ENCODE measurements at regions not wholly inside any gene's neighbourhood (a gene's known extent, or its start where the extent isn't known, plus 50 kb on each side); places are given as distances from the start of the nearest gene placed in this dataset.

DNA sequence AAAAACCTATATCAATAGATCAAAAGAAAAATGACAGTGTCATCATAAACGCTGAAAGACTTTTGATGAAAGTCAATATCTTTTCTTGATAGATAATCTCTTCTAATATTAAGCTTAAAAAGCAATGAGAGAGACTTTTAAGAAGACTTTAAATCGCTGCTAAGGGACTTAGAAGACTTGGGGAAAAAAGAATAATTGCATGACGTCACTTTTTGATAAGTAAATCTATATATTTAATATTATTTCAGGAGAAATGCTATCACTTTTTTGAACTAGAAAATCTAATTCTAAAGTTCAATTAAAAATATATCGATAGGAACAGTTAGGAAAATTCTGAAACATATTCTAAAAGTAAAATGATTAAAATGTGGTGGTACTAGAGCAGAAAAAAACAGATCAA, 78.7 kb upstream of the TSHZ2 start:
- Histone ChIP-seq H3K4me1 (no peaks in the 10 kb centered on the region), H3K4me3 (no peak overlapping the region), H3K9me3 (no peaks in the 10 kb centered on the region), H3K27me3 (no peaks in the 10 kb centered on the region), H3K27ac (no peak overlapping the region), H3K36me3 (no peaks in the 10 kb centered on the region)
- TF ChIP-seq, protein P1, sequence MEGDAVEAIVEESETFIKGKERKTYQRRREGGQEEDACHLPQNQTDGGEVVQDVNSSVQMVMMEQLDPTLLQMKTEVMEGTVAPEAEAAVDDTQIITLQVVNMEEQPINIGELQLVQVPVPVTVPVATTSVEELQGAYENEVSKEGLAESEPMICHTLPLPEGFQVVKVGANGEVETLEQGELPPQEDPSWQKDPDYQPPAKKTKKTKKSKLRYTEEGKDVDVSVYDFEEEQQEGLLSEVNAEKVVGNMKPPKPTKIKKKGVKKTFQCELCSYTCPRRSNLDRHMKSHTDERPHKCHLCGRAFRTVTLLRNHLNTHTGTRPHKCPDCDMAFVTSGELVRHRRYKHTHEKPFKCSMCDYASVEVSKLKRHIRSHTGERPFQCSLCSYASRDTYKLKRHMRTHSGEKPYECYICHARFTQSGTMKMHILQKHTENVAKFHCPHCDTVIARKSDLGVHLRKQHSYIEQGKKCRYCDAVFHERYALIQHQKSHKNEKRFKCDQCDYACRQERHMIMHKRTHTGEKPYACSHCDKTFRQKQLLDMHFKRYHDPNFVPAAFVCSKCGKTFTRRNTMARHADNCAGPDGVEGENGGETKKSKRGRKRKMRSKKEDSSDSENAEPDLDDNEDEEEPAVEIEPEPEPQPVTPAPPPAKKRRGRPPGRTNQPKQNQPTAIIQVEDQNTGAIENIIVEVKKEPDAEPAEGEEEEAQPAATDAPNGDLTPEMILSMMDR (IDR thresholded peaks at IDR 0.05): no peak
- no peak for DNase-seq (ENCODE audit: low spot score)

DNA sequence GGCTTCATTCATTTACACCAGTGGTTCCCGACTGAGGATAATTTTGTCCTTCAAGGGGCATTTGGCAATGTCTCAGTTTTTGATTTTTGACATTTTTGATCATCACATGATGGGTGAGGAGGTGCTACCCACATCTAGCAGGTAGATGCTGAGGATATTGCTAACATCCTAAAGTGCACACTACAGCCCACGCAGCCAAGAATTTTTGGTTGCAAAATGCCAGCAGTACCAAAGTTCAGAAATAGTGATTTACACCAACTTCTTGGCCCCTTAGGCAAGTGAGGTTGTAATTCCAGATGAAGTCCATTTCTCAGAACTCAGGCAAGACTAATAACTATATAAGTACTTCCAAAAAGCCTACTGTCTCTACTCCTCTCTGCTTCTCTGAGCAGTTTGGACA, 80.1 kb upstream of the TSHZ2 start:
- TF ChIP-seq, protein P1 (IDR thresholded peaks at IDR 0.05): no peak
- DNase-seq (ENCODE audit: low spot score): no peak
- no peak overlapping the region for H3K4me3 ChIP-seq
- H3K36me3 ChIP-seq: no peaks in the 10 kb centered on the region
- no peak overlapping the region for H3K27ac ChIP-seq
- no peaks in the 10 kb centered on the region for H3K4me1 ChIP-seq
- no peaks in the 10 kb centered on the region for H3K9me3 ChIP-seq
- H3K27me3 ChIP-seq: no peaks in the 10 kb centered on the region

DNA sequence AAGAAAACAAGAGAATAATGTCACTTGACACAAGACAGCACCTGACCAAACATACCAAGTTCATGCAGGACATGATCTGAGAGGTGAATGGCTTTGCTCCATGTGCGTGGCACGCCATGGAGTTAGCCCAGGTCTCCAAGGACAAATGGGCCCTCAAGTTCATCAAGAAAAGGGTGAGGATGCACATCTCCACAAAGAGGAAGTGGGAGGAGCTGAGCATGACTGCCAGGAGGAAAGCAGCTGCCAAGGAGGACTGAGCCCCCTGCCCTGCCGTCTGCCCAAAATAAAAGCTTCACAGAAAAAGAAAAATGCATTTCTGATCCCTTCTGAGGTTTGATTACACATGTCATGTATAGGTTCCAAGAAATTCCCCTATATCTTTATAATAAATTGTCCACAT, 82.0 kb upstream of the TSHZ2 start:
- TF ChIP-seq, protein P1 (IDR thresholded peaks at IDR 0.05): no peak
- no peak for DNase-seq (ENCODE audit: low spot score)
- H3K4me3 ChIP-seq: no peak overlapping the region
- no peaks in the 10 kb centered on the region for H3K27me3 ChIP-seq
- H3K36me3 ChIP-seq: no peaks in the 10 kb centered on the region
- no peak overlapping the region for H3K27ac ChIP-seq
- no peaks in the 10 kb centered on the region for H3K4me1 ChIP-seq
- no peaks in the 10 kb centered on the region for H3K9me3 ChIP-seq

DNA sequence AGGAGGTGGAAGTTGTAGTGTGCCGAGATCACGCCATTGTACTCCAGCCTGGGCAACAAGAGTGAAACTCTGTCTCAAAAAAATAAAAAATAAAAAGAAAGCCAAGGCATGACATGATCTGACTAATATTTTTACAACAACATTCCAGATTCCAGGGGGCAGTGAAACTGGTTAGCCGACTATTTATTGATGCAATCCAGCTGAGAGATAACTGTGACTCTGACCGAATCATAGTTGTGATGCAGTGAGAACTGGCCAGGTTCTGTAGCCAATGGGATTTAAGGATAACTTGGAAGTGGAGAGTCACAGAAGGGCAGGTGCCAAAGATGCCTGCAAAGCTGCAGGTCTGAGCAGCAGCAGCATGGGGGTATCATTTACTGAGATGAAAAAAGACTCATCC, 82.9 kb upstream of the TSHZ2 start:
- H3K27me3 ChIP-seq: no peaks in the 10 kb centered on the region
- H3K36me3 ChIP-seq: no peaks in the 10 kb centered on the region
- no peaks in the 10 kb centered on the region for H3K9me3 ChIP-seq
- no peaks in the 10 kb centered on the region for H3K4me1 ChIP-seq
- no peak overlapping the region for H3K4me3 ChIP-seq
- H3K27ac ChIP-seq: no peak overlapping the region
- TF ChIP-seq, protein P1 (IDR thresholded peaks at IDR 0.05): no peak
- no peak for DNase-seq (ENCODE audit: low spot score)

DNA sequence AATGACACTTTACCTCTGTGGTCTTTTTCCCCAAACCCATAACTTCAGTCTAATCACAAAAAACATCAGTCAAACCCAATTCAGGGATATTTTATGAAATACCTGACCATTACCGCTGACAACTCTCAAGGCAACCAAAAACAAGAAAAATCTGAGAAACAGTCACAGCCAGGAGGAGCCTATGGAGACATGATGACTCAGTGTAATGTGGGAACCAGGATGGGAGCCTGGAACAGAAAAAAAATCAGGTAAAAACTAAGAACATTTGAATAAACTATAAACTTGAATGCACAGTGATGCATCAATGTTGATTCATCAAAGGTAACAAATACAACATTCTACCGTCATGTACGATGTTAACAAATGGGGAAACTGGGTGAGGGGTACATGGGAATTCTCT, 84.1 kb upstream of the TSHZ2 start:
- Histone ChIP-seq H3K27ac (no peak overlapping the region), H3K9me3 (no peaks in the 10 kb centered on the region), H3K4me3 (no peak overlapping the region), H3K27me3 (no peaks in the 10 kb centered on the region), H3K4me1 (no peaks in the 10 kb centered on the region), H3K36me3 (no peaks in the 10 kb centered on the region)
- TF ChIP-seq, protein P1 (IDR thresholded peaks at IDR 0.05): no peak
- no peak for DNase-seq (ENCODE audit: low spot score)

DNA sequence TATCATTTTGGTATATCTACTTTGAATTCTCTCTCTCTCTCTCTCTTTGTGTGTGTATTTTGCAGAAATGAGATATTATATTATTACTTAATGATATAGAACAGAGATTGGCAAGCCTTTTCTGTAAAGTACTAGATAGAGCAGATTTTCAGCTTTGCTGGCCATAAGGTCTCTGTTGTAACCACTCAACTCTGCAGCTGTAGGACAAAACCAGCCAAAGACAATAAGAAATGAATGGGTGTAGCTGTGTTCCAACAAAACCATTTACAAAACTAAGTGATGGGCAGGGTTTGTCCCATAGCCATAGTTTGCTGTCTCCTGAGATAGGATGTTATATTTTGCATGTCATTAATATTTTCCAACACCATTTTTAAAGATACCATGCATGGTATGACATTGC, 91.2 kb upstream of the TSHZ2 start:
- Histone ChIP-seq H3K9me3 (peaks cover 0 to 5% of the 10 kb centered on the region in 2 donors), H3K27me3 (no peaks in the 10 kb centered on the region), H3K4me3 (no peak overlapping the region), H3K36me3 (no peaks in the 10 kb centered on the region), H3K4me1 (no peaks in the 10 kb centered on the region), H3K27ac (no peak overlapping the region)
- TF ChIP-seq, protein P1 (IDR thresholded peaks at IDR 0.05): no peak
- no peak for DNase-seq (ENCODE audit: low spot score)
